K562 (cell line): ENCODE measurements at regions not wholly inside any gene's neighbourhood (a gene's known extent, or its start where the extent isn't known, plus 50 kb on each side); places are given as distances from the start of the nearest gene placed in this dataset.

Source experiments
- ATAC-seq: fragments of 200-7000 bp; cut with Tn5 transposase; 3 replicates; pipeline ENCODE4 v1.9.1; 2020; ENCODE audit warnings: moderate library complexity
- BruUV-seq: library from RNA; stranded (reverse); fragments of 400-500 nt; replicated peaks from 2 replicates; lab custom pipeline; 2021; lab: Mats Ljungman, UMichigan
- CTCF ChIA-PET: fragments of 300-600 bp; formaldehyde crosslinking; extraction: SDS; loops from one replicate; lab custom pipeline; 2021; ENCODE audit warnings: low intra/inter-chr PET ratio; lab: Yijun Ruan, JAX
- POLR2A ChIA-PET: fragments of 300-600, 350-650 bp; sonication (Branson Sonifier 250); formaldehyde crosslinking; extraction: SDS; loops from one replicate; lab custom pipeline; 2021; ENCODE audit warnings: antibody characterized with exemption, inconsistent platforms; lab: Yijun Ruan, JAX
- DNase-seq, 4 experiments: peaks; one replicate each; pipeline versions ENCODE4 v3.0.0 to v3.0.0-alpha.2; 2011 to 2018; ENCODE audit warnings: low spot score in 3 of 4, mixed read lengths in 3 of 4; ENCODE audit errors: extremely low read depth in 1 of 4
- FAIRE-seq: peaks from 2 replicates; lab custom pipeline; 2011; peaks lifted over from hg19 to GRCh38; lab: Jason Lieb, UNC
- H2AFZ ChIP-seq: 2 replicates; pipeline ENCODE4 v1.6.0; 2011; ENCODE audit warnings: low read depth, low read length, control low read depth, inconsistent platforms
- H3K27ac ChIP-seq: fragments of 200-600 bp; 3 replicates; pipeline ENCODE4 v1.8.0; 2011; ENCODE audit warnings: low read depth, mild to moderate bottlenecking, control low read depth, inconsistent platforms, low read length, moderate library complexity, mixed read lengths; ENCODE audit errors: extremely low read depth
- H3K27me3 ChIP-seq, 2 experiments: fragments of 300-600 bp in 1 of 2; 2 replicates in 1 of 2; 3 replicates in 1 of 2; pipeline versions ENCODE4 v1.6.0 to v1.8.0; 2011; ENCODE audit warnings: inconsistent platforms in 2 of 2, low read length in 2 of 2, mild to moderate bottlenecking in 1 of 2, mixed read lengths in 1 of 2, moderate library complexity in 1 of 2; ENCODE audit not compliant: control insufficient read depth in 2 of 2, insufficient read depth in 2 of 2
- H3K36me3 ChIP-seq: fragments of 300-600 bp; 3 replicates; pipeline ENCODE4 v1.8.0; 2011; ENCODE audit warnings: mild to moderate bottlenecking, low read length, inconsistent platforms; ENCODE audit not compliant: control insufficient read depth, insufficient read depth
- H3K4me1 ChIP-seq, 2 experiments: fragments of 200-600 bp in 1 of 2; replicated peaks in 1 of 2; 2 replicates in 1 of 2; 3 replicates in 1 of 2; pipeline versions ENCODE4 v1.5.1 to v1.8.0; 2011; ENCODE audit warnings: inconsistent platforms in 2 of 2, low read length in 2 of 2, mild to moderate bottlenecking in 1 of 2, mixed read lengths in 1 of 2, moderate library complexity in 1 of 2; ENCODE audit not compliant: control insufficient read depth in 2 of 2, insufficient read depth in 2 of 2
- H3K4me2 ChIP-seq: 2 replicates; pipeline ENCODE4 v1.6.1; 2011; ENCODE audit warnings: low read length, control low read depth, inconsistent platforms, mixed read lengths; ENCODE audit not compliant: insufficient read depth
- H3K4me3 ChIP-seq: fragments of 200-600 bp; sonication (generic), shearing (Covaris generic); 2 replicates; pipeline ENCODE4 v1.5.1; 2016; ENCODE audit warnings: control low read depth, inconsistent platforms
- H3K79me2 ChIP-seq: fragments of 200-600 bp; 3 replicates; pipeline ENCODE4 v1.8.0; 2011; ENCODE audit warnings: low read length, inconsistent platforms; ENCODE audit not compliant: control insufficient read depth, insufficient read depth
- H3K9ac ChIP-seq, 2 experiments: 2 replicates each; pipeline versions ENCODE4 v1.6.0 to v1.6.1; 2011; ENCODE audit warnings: low read depth in 2 of 2, low read length in 2 of 2, control low read depth in 1 of 2, inconsistent platforms in 1 of 2, mild to moderate bottlenecking in 1 of 2, mixed read lengths in 1 of 2; ENCODE audit not compliant: insufficient read depth in 1 of 2
- H3K9me1 ChIP-seq: one replicate; pipeline ENCODE4 v1.6.0; 2011; ENCODE audit warnings: inconsistent platforms, mild to moderate bottlenecking, low read length, moderate library complexity; ENCODE audit not compliant: control insufficient read depth, insufficient read depth
- H3K9me3 ChIP-seq: replicated peaks from 2 replicates; pipeline ENCODE4 v1.5.1; 2011; ENCODE audit warnings: low read depth, low read length, inconsistent platforms; ENCODE audit not compliant: control insufficient read depth, insufficient read depth
- H4K20me1 ChIP-seq: replicated peaks from 2 replicates; pipeline ENCODE4 v1.6.1; 2011; ENCODE audit warnings: low read length, inconsistent platforms, mixed read lengths; ENCODE audit not compliant: control insufficient read depth, insufficient read depth
- TAF1 ChIP-seq: IDR thresholded peaks from 2 replicates; pipeline ENCODE4 v1.6.1; 2011; ENCODE audit warnings: mild to moderate bottlenecking, low read length, moderate library complexity; ENCODE audit not compliant: insufficient read depth, control insufficient read depth, severe bottlenecking; ENCODE audit errors: extremely low read depth
- ZNF253 ChIP-seq: fragments of 250-450 bp; sonication (Bioruptor Pico); conservative IDR thresholded peaks from 2 replicates; pipeline ENCODE4 v1.6.1; 2021; ENCODE audit warnings: mild to moderate bottlenecking
- WGBS: fragments of 100-300 bp; shearing (Covaris generic); methylation state at CpG from one replicate; pipeline ENCODE4 v1.1.6; 2016; ENCODE audit warnings: low coverage, mixed read lengths; ENCODE audit not compliant: insufficient coverage; ENCODE audit errors: missing lambda C conversion rate; 5-methylcytosine and 5-hydroxymethylcytosine counted together
- in situ Hi-C: fragments of 300-500 bp; cut with MboI; formaldehyde crosslinking; loops from 4 replicates; pipeline ENCODE4 v1.15.0; 2018; ENCODE audit warnings: inconsistent platforms, mixed read lengths
- intact Hi-C: fragments of 100-400 bp; cut with micrococcal nuclease; formaldehyde crosslinking; loops from 2 replicates; pipeline ENCODE4 v1.14.2; 2022
- TF ChIP-seq, protein P1 (sequence below): fragments of 250-450 bp; sonication (Bioruptor Pico); IDR thresholded peaks from 2 replicates; pipeline ENCODE4 v1.5.0; 2021; ENCODE audit warnings: mild to moderate bottlenecking, borderline replicate concordance

DNA sequence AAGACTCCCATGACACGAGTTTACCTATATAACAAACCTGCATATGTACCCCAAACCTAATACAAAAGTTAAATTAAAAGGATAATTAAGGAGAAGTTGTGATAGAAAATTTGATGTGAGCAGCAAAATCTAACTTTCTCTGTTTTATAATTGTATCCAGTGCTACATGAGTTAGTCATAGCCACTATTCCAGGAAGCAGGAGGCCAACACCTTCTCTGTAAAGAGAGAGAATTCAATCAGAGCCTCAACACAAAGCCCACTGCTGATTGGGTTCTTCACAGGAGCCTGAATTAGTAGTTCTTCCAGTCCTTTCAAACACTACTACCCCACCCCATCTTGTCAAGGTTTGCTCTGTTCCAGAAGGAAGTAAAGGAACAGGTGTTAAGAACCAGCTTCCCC lies 84.2 kb downstream of the BLID start:
- Histone ChIP-seq H4K20me1 (no peaks in the 10 kb centered on the region), H3K36me3 (no peaks in the 10 kb centered on the region), H2AFZ (no peak overlapping the region), H3K4me3 (no peak overlapping the region), H3K27me3 (no peaks in the 10 kb centered on the region), H3K9me3 (no peaks in the 10 kb centered on the region), H3K4me2 (no peak overlapping the region), H3K27ac (no peak overlapping the region), H3K9me1 (no peaks in the 10 kb centered on the region)
- intact Hi-C loops = no loop called here
- FAIRE-seq = no peak
- DNase-seq = no peak
- ChIA-PET CTCF (no interaction called here), POLR2A (no interaction called here)
- no TSS peak for BruUV-seq
- 0% methylated on average over 1 of the region's 1 CpG for WGBS
- ATAC-seq = no peak
- TF ChIP-seq, protein P1, sequence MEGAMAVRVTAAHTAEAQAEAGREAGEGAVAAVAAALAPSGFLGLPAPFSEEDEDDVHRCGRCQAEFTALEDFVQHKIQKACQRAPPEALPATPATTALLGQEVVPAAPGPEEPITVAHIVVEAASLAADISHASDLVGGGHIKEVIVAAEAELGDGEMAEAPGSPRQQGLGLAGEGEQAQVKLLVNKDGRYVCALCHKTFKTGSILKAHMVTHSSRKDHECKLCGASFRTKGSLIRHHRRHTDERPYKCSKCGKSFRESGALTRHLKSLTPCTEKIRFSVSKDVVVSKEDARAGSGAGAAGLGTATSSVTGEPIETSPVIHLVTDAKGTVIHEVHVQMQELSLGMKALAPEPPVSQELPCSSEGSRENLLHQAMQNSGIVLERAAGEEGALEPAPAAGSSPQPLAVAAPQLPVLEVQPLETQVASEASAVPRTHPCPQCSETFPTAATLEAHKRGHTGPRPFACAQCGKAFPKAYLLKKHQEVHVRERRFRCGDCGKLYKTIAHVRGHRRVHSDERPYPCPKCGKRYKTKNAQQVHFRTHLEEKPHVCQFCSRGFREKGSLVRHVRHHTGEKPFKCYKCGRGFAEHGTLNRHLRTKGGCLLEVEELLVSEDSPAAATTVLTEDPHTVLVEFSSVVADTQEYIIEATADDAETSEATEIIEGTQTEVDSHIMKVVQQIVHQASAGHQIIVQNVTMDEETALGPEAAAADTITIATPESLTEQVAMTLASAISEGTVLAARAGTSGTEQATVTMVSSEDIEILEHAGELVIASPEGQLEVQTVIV (CRISPR knock-in tag) = no peak
- TF ChIP-seq, all 486 proteins: peak for 0
- Histone ChIP-seq H3K79me2 (no peaks in the 10 kb centered on the region), H3K9ac (no peak overlapping the region), H3K4me1 (no peaks in the 10 kb centered on the region)
- in situ Hi-C loops = no loop called here

DNA sequence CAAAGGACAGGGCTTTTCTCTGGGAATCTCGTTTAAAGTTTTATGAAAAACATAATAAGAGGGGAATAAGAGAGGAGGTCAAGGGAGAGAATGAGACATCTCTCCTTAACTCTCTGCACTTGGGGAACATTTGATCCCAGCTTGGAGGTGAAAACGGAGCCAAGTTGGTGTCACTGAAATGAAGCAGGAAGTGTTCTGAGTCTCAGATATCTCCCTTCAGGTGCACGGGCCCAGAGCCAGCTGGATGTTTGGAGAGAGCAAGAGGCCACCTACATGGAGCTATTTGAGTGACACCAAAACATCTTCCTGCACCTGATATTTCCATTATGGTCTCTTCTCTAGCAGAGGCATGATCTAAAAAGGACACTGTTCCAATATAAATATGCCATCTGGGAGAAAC lies 85.7 kb downstream of the BLID start:
- Histone ChIP-seq H3K9ac (no peak overlapping the region), H3K9me1 (no peaks in the 10 kb centered on the region), H3K4me2 (no peak overlapping the region), H3K9me3 (no peaks in the 10 kb centered on the region), H3K4me3 (no peak overlapping the region), H2AFZ (no peak overlapping the region), H3K4me1 (no peaks in the 10 kb centered on the region), H3K36me3 (no peaks in the 10 kb centered on the region), H3K27me3 (no peaks in the 10 kb centered on the region), H3K27ac (no peak overlapping the region), H4K20me1 (no peaks in the 10 kb centered on the region), H3K79me2 (no peaks in the 10 kb centered on the region)
- DNase-seq (no peak), FAIRE-seq (no peak), ATAC-seq (no peak)
- in situ Hi-C loops = no loop called here
- BruUV-seq = no TSS peak
- intact Hi-C loops = no loop called here
- POLR2A ChIA-PET = no interaction called here
- CTCF ChIA-PET = no interaction called here
- WGBS = 0% methylated on average over 3 of the region's 3 CpGs
- TF ChIP-seq TAF1 (no peak), ZNF253 (CRISPR knock-in tag) (no peak)
